ENCODE measurements at regions not wholly inside any gene's neighbourhood (a gene's known extent, or its start where the extent isn't known, plus 50 kb on each side); places are given as distances from the start of the nearest gene placed in this dataset.
"Not testable (repeated sequence)": the region's sequence is repeated elsewhere in the genome, so short reads cannot be mapped to it uniquely, and the experiment has no call there.

DNA sequence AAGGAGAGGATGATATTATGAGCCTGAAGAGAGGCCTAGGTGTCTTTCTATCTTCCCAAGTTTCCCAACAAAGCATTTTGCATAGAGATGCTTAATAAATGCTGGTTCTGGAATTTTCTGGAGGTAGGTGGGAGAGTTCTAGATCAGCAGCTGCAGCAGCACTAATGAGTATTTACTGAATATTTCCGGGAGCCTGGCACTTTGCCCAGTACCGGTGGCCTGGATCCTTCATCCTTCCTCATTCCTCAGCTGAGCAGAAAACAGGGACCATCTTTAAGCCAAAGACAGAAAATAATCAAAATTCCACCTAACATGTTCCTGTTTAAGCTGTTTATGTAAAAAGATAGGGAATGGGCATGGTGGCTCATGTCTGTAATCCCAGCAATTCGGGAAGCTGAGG lies 813.2 kb upstream of the AUTS2 start:
- no peak for DNase-seq
- Mint-ChIP-seq H3K4me1 (ENCODE audit: low read depth in 2 of 2) (peaks cover 0 to 4% of the 10 kb centered on the region in 2 donors), H3K27ac (no peak overlapping the region), H3K27me3 (no peaks in the 10 kb centered on the region), H3K4me3 (no peak overlapping the region), H3K9me3 (peaks cover 0 to 4% of the 10 kb centered on the region in 2 donors), H3K36me3 (ENCODE audit: insufficient read depth) (no peaks in the 10 kb centered on the region)
- no peak for ATAC-seq (replicated peaks)

- Mint-ChIP-seq H3K27me3 (no peaks in the 10 kb centered on the region), H3K4me3 (no peak overlapping the region), H3K4me1 (ENCODE audit: low read depth in 2 of 2) (peaks cover 0 to 4% of the 10 kb centered on the region in 2 donors)
Measured at GRCh38 chr7:68787566-68787965, 810.7 kb upstream of the AUTS2 start.

DNA sequence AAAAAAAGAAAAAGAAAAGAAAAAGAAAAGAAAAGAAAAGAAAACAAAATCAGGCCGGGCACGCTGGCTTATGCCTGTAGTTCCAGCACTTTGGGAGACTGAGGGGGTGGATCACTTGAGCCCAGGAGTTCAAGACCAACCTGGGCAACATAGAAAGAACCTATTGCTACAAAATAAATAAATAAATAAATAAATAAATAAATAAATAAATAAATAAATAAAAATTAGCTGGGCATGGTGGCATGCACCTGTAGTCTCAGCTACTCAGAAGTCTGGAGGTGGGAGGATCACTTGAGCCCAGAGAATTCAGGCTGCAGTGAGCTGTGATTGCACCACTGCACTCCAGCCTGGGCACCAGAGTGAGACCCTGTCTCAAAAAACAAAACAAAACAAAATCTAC lies 809.7 kb upstream of the AUTS2 start:
- ATAC-seq (replicated peaks); DNase-seq; H3K4me1 Mint-ChIP-seq (ENCODE audit: low read depth in 2 of 2); H3K27me3 Mint-ChIP-seq; H3K9me3 Mint-ChIP-seq; H3K36me3 Mint-ChIP-seq (ENCODE audit: insufficient read depth); H3K4me3 Mint-ChIP-seq; H3K27ac Mint-ChIP-seq: not testable (repeated sequence)

More at GRCh38 chr7:68787566-68787965, 810.7 kb upstream of the AUTS2 start:
- H3K27ac Mint-ChIP-seq: no peak overlapping the region
- no peak for DNase-seq
- ATAC-seq (replicated peaks): no peak
- no peaks in the 10 kb centered on the region for H3K36me3 Mint-ChIP-seq (ENCODE audit: insufficient read depth)
- peaks cover 0 to 8% of the 10 kb centered on the region in 2 donors for H3K9me3 Mint-ChIP-seq

GRCh38 chr7:68789597-68789996 lies 808.7 kb upstream of the AUTS2 start:
- Mint-ChIP-seq H3K27ac (no peak overlapping the region), H3K27me3 (no peaks in the 10 kb centered on the region), H3K4me1 (ENCODE audit: low read depth in 2 of 2) (no peaks in the 10 kb centered on the region), H3K4me3 (no peak overlapping the region), H3K9me3 (peaks cover 0 to 4% of the 10 kb centered on the region in 2 donors), H3K36me3 (ENCODE audit: insufficient read depth) (no peaks in the 10 kb centered on the region)
- DNase-seq: no peak
- ATAC-seq (replicated peaks): no peak

GRCh38 chr7:68792351-68792750 lies 805.9 kb upstream of the AUTS2 start:
- Mint-ChIP-seq H3K36me3 (ENCODE audit: insufficient read depth) (no peaks in the 10 kb centered on the region), H3K4me1 (ENCODE audit: low read depth in 2 of 2) (no peaks in the 10 kb centered on the region), H3K27ac (no peak overlapping the region), H3K9me3 (peaks cover 0 to 7% of the 10 kb centered on the region in 2 donors), H3K4me3 (no peak overlapping the region), H3K27me3 (no peaks in the 10 kb centered on the region)
- DNase-seq: no peak
- ATAC-seq (replicated peaks): no peak

DNA sequence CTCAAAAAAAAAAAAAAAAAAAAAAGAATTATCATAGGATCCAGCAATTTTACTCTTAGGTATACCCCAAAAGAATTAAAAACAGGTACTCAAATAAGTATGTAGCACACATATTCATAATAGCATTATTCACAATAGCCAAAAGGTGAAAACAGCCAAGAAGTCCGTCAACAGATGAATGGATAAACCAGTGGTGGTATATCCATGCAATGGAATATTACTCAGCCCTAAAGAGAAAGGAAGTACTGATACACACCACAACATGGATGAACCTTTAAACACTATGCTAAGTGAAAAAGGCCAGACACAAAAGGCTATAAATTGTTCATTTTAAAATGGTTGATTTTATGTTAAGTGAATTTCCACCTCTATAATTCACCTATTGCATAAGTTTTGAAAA lies 804.8 kb upstream of the AUTS2 start:
- no peak for DNase-seq
- ATAC-seq (replicated peaks): no peak
- peaks cover 0 to 9% of the 10 kb centered on the region in 2 donors for H3K9me3 Mint-ChIP-seq

DNA sequence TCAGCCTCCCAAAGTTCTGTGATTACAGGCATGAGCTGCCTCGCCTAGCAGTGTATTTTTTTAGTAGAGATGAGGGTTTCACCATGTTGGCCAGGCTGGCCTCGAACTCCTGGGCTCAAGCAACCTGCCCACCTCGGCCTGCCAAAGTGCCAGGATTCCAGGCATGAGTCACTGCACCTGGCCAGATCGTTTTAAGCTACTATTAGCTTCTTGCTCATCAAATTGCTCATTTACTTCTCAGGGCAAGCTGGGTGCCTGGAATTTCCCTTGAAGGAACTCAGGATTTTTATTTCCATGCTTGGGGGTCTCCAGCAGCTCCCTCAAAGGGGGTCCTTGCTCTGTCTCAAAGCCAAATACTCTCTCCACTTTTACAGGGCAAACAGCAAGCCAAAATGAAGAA lies 798.0 kb upstream of the AUTS2 start:
- ATAC-seq (replicated peaks) (no peak), DNase-seq (no peak)
- no peak overlapping the region for H3K27ac Mint-ChIP-seq
- no peak overlapping the region for H3K4me3 Mint-ChIP-seq
- H3K36me3 Mint-ChIP-seq (ENCODE audit: insufficient read depth): no peaks in the 10 kb centered on the region
- no peaks in the 10 kb centered on the region for H3K4me1 Mint-ChIP-seq (ENCODE audit: low read depth in 2 of 2)
- H3K9me3 Mint-ChIP-seq: peaks cover 0 to 7% of the 10 kb centered on the region in 2 donors
- H3K27me3 Mint-ChIP-seq: no peaks in the 10 kb centered on the region

More for the DNA sequence above, 804.8 kb upstream of the AUTS2 start:
- Mint-ChIP-seq H3K27ac (no peak overlapping the region), H3K4me3 (no peak overlapping the region), H3K4me1 (ENCODE audit: low read depth in 2 of 2) (no peaks in the 10 kb centered on the region), H3K27me3 (no peaks in the 10 kb centered on the region), H3K36me3 (ENCODE audit: insufficient read depth) (no peaks in the 10 kb centered on the region)

GRCh38 chr7:68805159-68805558 lies 793.1 kb upstream of the AUTS2 start:
- ATAC-seq (replicated peaks) (no peak), DNase-seq (no peak)
- Mint-ChIP-seq H3K27me3 (no peaks in the 10 kb centered on the region), H3K4me3 (no peak overlapping the region), H3K4me1 (ENCODE audit: low read depth in 2 of 2) (no peaks in the 10 kb centered on the region), H3K36me3 (ENCODE audit: insufficient read depth) (peaks cover 3% of the 10 kb centered on the region), H3K9me3 (peaks cover 7 to 10% of the 10 kb centered on the region in 2 donors), H3K27ac (no peak overlapping the region)

DNA sequence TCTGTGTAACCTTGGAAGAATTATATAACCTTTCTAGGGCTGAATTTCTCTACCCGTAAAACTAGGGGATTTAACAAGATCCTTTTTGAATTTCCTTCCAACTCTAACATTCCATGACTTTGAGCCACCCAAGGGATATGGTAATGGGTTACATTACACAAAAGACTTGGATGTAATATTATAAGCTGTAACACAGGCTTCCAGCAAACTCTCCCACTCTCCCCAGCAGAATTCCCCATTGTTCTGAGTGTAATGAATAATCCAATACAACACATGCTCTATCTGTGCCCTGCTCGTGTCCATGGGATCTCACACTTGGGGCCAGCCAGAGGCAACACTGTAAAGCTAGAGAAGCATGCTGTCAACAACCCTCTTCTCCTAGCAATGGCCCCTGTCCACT lies 790.6 kb upstream of the AUTS2 start:
- Mint-ChIP-seq H3K27ac (no peak overlapping the region), H3K4me3 (no peak overlapping the region), H3K4me1 (ENCODE audit: low read depth in 2 of 2) (no peaks in the 10 kb centered on the region), H3K27me3 (no peaks in the 10 kb centered on the region), H3K9me3 (peaks cover 7 to 12% of the 10 kb centered on the region in 2 donors), H3K36me3 (ENCODE audit: insufficient read depth) (peaks cover 3% of the 10 kb centered on the region)
- no peak for DNase-seq
- no peak for ATAC-seq (replicated peaks)

GRCh38 chr7:68813551-68814080 lies 784.7 kb upstream of the AUTS2 start:
- Mint-ChIP-seq H3K36me3 (ENCODE audit: insufficient read depth) (no peaks in the 10 kb centered on the region), H3K9me3 (peaks cover 0 to 11% of the 10 kb centered on the region in 2 donors), H3K4me1 (ENCODE audit: low read depth in 2 of 2) (no peaks in the 10 kb centered on the region), H3K27me3 (no peaks in the 10 kb centered on the region), H3K27ac (no peak overlapping the region), H3K4me3 (no peak overlapping the region)
- no peak for DNase-seq
- ATAC-seq (replicated peaks): no peak

DNA sequence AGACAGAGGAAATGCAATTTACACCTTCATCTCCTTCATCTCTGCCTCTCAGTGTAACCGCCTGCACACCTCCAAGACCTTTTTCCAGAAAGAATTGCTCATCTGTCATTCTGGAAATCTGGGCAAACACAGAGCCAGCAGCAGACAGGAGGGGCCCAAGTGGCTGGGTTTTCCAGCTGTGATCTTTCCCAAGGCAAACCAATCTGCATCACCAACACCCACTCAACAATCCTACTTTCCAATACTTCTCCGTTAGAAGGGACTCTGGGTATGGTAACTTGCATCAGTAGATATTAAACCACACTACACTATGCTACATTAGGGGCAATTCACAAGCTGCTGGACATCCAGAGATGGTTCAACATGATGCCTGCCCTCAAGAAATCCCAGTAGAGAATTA lies 781.8 kb upstream of the AUTS2 start:
- Mint-ChIP-seq H3K4me3 (no peak overlapping the region), H3K36me3 (ENCODE audit: insufficient read depth) (no peaks in the 10 kb centered on the region), H3K27me3 (no peaks in the 10 kb centered on the region), H3K9me3 (peaks cover 0 to 4% of the 10 kb centered on the region in 2 donors), H3K4me1 (ENCODE audit: low read depth in 2 of 2) (no peaks in the 10 kb centered on the region), H3K27ac (no peak overlapping the region)
- ATAC-seq (replicated peaks) (no peak), DNase-seq (no peak)

- H3K36me3 Mint-ChIP-seq (ENCODE audit: insufficient read depth): no peaks in the 10 kb centered on the region
- H3K27ac Mint-ChIP-seq: no peak overlapping the region
- H3K9me3 Mint-ChIP-seq: peaks cover 0 to 6% of the 10 kb centered on the region in 2 donors
- no peak for ATAC-seq (replicated peaks)
- no peak for DNase-seq
- H3K4me3 Mint-ChIP-seq: no peak overlapping the region
- no peaks in the 10 kb centered on the region for H3K27me3 Mint-ChIP-seq
- H3K4me1 Mint-ChIP-seq (ENCODE audit: low read depth in 2 of 2): no peaks in the 10 kb centered on the region
Measured at GRCh38 chr7:68820321-68820720, 778.0 kb upstream of the AUTS2 start.

DNA sequence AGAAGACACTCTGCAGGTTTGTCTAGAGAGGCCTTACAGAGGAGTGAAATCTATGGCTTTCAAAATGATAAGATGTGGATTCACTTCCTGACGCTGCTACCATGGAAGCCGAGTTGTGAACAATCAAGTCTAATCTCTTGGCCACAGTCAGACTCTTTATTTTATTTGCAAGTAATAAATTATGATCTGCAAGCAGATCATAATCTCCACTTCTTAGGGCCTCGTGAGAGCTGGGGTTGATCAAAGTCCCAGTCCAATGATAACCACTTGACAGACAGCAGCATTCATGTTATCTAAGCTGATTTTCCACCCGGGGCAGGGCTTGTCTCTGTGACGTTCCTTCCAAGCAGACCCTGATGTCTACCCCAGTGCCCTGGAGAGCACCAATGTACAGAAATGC lies 776.4 kb upstream of the AUTS2 start:
- no peaks in the 10 kb centered on the region for H3K27me3 Mint-ChIP-seq
- H3K36me3 Mint-ChIP-seq (ENCODE audit: insufficient read depth): no peaks in the 10 kb centered on the region
- no peak for DNase-seq
- no peak for ATAC-seq (replicated peaks)
- H3K27ac Mint-ChIP-seq: no peak overlapping the region
- peaks cover 0 to 11% of the 10 kb centered on the region in 2 donors for H3K9me3 Mint-ChIP-seq
- H3K4me1 Mint-ChIP-seq (ENCODE audit: low read depth in 2 of 2): no peaks in the 10 kb centered on the region
- no peak overlapping the region for H3K4me3 Mint-ChIP-seq

- H3K36me3 Mint-ChIP-seq (ENCODE audit: insufficient read depth): no peaks in the 10 kb centered on the region
- no peaks in the 10 kb centered on the region for H3K4me1 Mint-ChIP-seq (ENCODE audit: low read depth in 2 of 2)
- H3K27ac Mint-ChIP-seq: no peak overlapping the region
- H3K27me3 Mint-ChIP-seq: no peaks in the 10 kb centered on the region
- DNase-seq: no peak
- no peak for ATAC-seq (replicated peaks)
- peaks cover 5 to 10% of the 10 kb centered on the region in 2 donors for H3K9me3 Mint-ChIP-seq
- H3K4me3 Mint-ChIP-seq: no peak overlapping the region
Measured at GRCh38 chr7:68823996-68824780, 774.1 kb upstream of the AUTS2 start.

Measured in effector memory CD8-positive, alpha-beta T cell (primary cell).